WTC11 (cell line): ENCODE measurements at regions not wholly inside any gene's neighbourhood (a gene's known extent, or its start where the extent isn't known, plus 50 kb on each side); places are given as distances from the start of the nearest gene placed in this dataset.

Experiments used
- ATF6 ChIP-seq: sonication (generic); formaldehyde crosslinking; IDR thresholded peaks from 2 replicates; pipeline ENCODE4 v1.8.1; 2023; ENCODE audit warnings: mild to moderate bottlenecking, missing genetic modification reagents
- CBFB ChIP-seq: sonication (generic); formaldehyde crosslinking; IDR thresholded peaks from 2 replicates; pipeline ENCODE4 v1.8.1; 2022; ENCODE audit warnings: mild to moderate bottlenecking, low read depth, missing genetic modification reagents
- CREM ChIP-seq: sonication (generic); formaldehyde crosslinking; IDR thresholded peaks from 2 replicates; pipeline ENCODE4 v1.8.1; 2022; ENCODE audit warnings: mild to moderate bottlenecking, missing genetic modification reagents, moderate library complexity
- FOXP1 ChIP-seq: sonication (generic); formaldehyde crosslinking; IDR thresholded peaks from 2 replicates; pipeline ENCODE4 v1.8.0; 2022; ENCODE audit warnings: missing genetic modification reagents, mild to moderate bottlenecking, moderate library complexity, borderline replicate concordance
- GTF2I ChIP-seq: fragments of 250-450 bp; sonication (Bioruptor Pico); conservative IDR thresholded peaks from 2 replicates; pipeline ENCODE4 v1.4.0; 2021; ENCODE audit warnings: mild to moderate bottlenecking
- NR2C2 ChIP-seq: sonication (generic); formaldehyde crosslinking; IDR thresholded peaks from 2 replicates; pipeline ENCODE4 v1.8.0; 2022; ENCODE audit warnings: mild to moderate bottlenecking, missing genetic modification reagents
- TEAD1 ChIP-seq: sonication (generic); formaldehyde crosslinking; IDR thresholded peaks from 2 replicates; pipeline ENCODE4 v1.8.0; 2022; ENCODE audit warnings: mild to moderate bottlenecking, missing genetic modification reagents
- USF1 ChIP-seq: sonication (generic); formaldehyde crosslinking; IDR thresholded peaks from 2 replicates; pipeline ENCODE4 v1.8.0; 2022; ENCODE audit warnings: mild to moderate bottlenecking, missing genetic modification reagents
- ZNF219 ChIP-seq: sonication (generic); formaldehyde crosslinking; IDR thresholded peaks from 2 replicates; pipeline ENCODE4 v1.8.0; 2023; ENCODE audit warnings: missing genetic modification reagents, mild to moderate bottlenecking, borderline replicate concordance
- ZNF396 ChIP-seq: fragments of 250-450 bp; sonication (Bioruptor Pico); IDR thresholded peaks from 2 replicates; pipeline ENCODE4 v1.8.0; 2021; ENCODE audit warnings: mild to moderate bottlenecking, moderate library complexity, borderline replicate concordance
- ZNF512 ChIP-seq: sonication (generic); formaldehyde crosslinking; IDR thresholded peaks from 2 replicates; pipeline ENCODE4 v1.8.1; 2022; ENCODE audit warnings: missing genetic modification reagents, borderline replicate concordance
- TF ChIP-seq, protein P1 (sequence below): fragments of 200-600 bp; IDR thresholded peaks from 2 replicates; pipeline ENCODE4 v1.8.0; 2022; ENCODE audit warnings: antibody characterized with exemption
- TF ChIP-seq, protein P2 (sequence below): sonication (generic); formaldehyde crosslinking; IDR thresholded peaks from 2 replicates; pipeline ENCODE4 v1.8.1; 2023; ENCODE audit warnings: mild to moderate bottlenecking, missing genetic modification reagents, moderate library complexity

GRCh38 chr6:27754408-27754782 lies 157.8 kb downstream of the OR2B2 start:
- TF ChIP-seq, protein P1, sequence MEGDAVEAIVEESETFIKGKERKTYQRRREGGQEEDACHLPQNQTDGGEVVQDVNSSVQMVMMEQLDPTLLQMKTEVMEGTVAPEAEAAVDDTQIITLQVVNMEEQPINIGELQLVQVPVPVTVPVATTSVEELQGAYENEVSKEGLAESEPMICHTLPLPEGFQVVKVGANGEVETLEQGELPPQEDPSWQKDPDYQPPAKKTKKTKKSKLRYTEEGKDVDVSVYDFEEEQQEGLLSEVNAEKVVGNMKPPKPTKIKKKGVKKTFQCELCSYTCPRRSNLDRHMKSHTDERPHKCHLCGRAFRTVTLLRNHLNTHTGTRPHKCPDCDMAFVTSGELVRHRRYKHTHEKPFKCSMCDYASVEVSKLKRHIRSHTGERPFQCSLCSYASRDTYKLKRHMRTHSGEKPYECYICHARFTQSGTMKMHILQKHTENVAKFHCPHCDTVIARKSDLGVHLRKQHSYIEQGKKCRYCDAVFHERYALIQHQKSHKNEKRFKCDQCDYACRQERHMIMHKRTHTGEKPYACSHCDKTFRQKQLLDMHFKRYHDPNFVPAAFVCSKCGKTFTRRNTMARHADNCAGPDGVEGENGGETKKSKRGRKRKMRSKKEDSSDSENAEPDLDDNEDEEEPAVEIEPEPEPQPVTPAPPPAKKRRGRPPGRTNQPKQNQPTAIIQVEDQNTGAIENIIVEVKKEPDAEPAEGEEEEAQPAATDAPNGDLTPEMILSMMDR = no peak
- TF ChIP-seq CREM (no peak), ATF6 (CRISPR knock-in tag) (no peak), USF1 (CRISPR knock-in tag) (no peak), ZNF219 (no peak), FOXP1 (CRISPR knock-in tag) (no peak), TEAD1 (CRISPR knock-in tag) (no peak), CBFB (CRISPR knock-in tag) (no peak), NR2C2 (CRISPR knock-in tag) (no peak), ZNF396 (CRISPR knock-in tag) (no peak), GTF2I (no peak), ZNF512 (no peak)
- TF ChIP-seq, protein P2, sequence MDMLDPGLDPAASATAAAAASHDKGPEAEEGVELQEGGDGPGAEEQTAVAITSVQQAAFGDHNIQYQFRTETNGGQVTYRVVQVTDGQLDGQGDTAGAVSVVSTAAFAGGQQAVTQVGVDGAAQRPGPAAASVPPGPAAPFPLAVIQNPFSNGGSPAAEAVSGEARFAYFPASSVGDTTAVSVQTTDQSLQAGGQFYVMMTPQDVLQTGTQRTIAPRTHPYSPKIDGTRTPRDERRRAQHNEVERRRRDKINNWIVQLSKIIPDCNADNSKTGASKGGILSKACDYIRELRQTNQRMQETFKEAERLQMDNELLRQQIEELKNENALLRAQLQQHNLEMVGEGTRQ (CRISPR knock-in tag) = no peak
